Omental fat pad (tissue), 3 donors: ENCODE measurements at regions not wholly inside any gene's neighbourhood (a gene's known extent, or its start where the extent isn't known, plus 50 kb on each side); places are given as distances from the start of the nearest gene placed in this dataset.
A peak's percentile ranks its signal among the peaks of the same experiment; 100 is the strongest.

ENCODE experiments used
- ATAC-seq: fragments of 150-250 bp; one replicate; pipeline ENCODE4 v1.9.1; 2016; ENCODE audit warnings: mild to moderate bottlenecking, moderate library complexity; ENCODE audit not compliant: low FRiP score
- DNase-seq: peaks from one replicate; pipeline ENCODE4 v3.0.0-alpha.2; 2019; ENCODE audit warnings: low spot score
- CTCF ChIP-seq, 3 donors: fragments of 450-650 bp; IDR thresholded peaks; one replicate each; pipeline ENCODE4 v1.5.1; 2016 to 2017; ENCODE audit warnings: antibody characterized with exemption in 3 of 3, mild to moderate bottlenecking in 3 of 3, moderate library complexity in 2 of 3

DNA sequence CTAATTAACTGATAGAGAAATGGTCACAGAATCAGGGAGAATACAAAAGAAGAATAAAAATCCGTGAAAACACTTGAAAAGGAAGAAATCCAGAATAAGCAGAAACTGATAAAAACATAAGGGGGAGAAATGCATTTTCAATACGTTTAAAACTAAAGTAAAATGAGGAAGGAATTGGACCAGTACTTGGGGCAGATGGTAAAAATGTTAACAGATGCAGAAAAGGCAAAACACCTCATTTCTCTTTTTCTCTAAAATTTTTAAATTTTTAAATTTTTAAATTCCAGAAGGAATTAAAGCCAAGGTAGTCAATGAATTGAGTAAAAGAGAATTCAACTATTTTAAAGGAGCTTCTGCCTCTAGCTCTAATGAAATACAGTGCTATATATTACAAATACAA, 353.9 kb downstream of the METTL4 start:
- ATAC-seq (no peak), DNase-seq (no peak)
- no peak for TF ChIP-seq CTCF (IDR thresholded peaks at IDR 0.05)

- no peak for DNase-seq
- no peak for ATAC-seq
- TF ChIP-seq CTCF (IDR thresholded peaks at IDR 0.05): no peak
These were observed 353.2 kb downstream of the METTL4 start for GRCh38 chr18:2218101-2218500.

DNA sequence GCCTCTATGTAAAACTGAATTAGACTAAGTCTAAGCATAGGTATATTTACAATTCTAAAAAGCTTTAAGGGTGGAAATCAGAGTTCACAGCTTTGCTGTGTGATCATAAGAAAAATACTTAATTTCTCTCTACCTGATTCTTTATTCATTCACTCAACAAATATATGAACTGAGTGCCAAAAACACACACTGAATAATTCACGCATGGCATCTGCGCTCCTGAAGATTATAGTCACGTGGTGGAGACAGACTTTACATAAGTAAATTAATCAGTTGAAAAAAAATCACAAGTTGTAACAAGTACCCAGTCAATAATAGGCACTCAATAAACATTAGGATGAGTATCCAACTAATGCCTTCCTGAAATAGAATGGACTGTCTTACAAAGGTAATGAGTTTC, 351.6 kb downstream of the METTL4 start:
- ATAC-seq (no peak), DNase-seq (no peak)
- TF ChIP-seq CTCF (IDR thresholded peaks at IDR 0.05): no peak

DNA sequence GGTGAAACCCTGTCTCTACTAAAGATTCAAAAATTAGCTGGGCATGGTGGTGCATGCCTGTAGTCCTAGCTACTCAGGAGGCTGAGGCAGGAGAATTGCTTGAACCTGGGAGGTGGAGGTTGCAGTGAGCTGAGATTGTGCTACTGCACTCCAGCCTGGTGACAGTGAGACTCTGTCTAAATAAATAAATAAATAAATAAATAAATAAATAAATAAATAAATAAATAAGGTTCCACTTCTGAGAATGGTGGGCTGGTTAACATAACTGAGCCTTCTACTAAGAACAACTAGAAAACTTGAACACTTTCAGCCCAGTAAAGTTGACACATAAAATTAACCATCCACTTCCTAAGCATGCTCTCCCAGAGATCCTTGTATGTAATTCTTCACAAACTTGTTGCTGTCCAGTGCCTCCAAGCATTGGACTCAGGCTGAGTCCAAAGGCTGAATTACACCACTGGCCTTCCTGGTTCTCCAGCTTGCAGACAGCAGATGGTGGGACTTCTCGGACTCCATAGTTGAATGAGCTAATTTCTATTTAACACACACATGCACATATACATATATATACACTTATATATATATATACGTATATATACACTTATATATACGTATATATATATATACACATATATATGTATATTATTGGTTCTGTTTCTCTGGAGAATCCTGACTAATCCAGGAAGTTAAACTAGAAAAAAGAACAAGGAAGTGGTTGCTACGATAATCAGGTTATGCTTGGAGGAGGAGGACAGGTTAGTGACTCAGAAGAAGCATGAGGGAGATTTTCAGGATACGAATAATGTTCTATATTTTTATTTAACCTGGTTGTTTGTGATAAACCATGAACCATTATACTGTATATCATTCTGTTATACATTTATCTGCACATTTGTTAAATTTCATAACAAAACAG, 348.8 kb downstream of the METTL4 start:
- TF ChIP-seq CTCF (IDR thresholded peaks at IDR 0.05): no peak

GRCh38 chr18:2223449-2223848, 347.9 kb downstream of the METTL4 start:
- ATAC-seq (peak; percentile 68), DNase-seq (no peak)
- TF ChIP-seq CTCF (IDR thresholded peaks at IDR 0.05): no peak

More for the DNA sequence above, 348.8 kb downstream of the METTL4 start:
- no peak for ATAC-seq
- DNase-seq: no peak

GRCh38 chr18:2223849-2224248, 347.5 kb downstream of the METTL4 start:
- DNase-seq (no peak), ATAC-seq (peak; percentile 76)
- TF ChIP-seq CTCF (IDR thresholded peaks at IDR 0.05): no peak

DNA sequence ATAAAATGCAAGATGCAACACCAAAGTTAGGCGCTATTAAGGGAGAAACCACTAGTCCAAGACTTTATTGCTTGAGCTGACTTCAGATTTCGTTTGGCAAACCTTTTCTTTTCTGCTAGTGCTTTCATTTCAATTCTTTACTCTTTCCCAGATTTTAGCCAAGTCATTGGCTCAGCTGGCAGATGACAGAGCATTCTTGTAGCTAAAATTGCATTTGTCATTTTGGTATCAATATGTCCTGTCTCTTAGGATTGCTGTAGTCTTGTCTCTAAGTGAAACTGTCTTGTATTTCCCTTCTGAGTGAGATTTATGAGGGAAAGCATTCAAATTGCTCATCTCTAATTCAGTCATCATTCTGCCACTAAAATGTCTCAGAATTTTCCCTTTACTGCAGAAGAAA, 335.1 kb downstream of the METTL4 start:
- TF ChIP-seq CTCF (IDR thresholded peaks at IDR 0.05): no peak
- ATAC-seq: no peak
- no peak for DNase-seq
